Endodermal cell (in vitro differentiated cells): ENCODE measurements at regions not wholly inside any gene's neighbourhood (a gene's known extent, or its start where the extent isn't known, plus 50 kb on each side); places are given as distances from the start of the nearest gene placed in this dataset.

ENCODE experiments used
- DNase-seq: peaks from one replicate; pipeline ENCODE4 v3.0.0-alpha.2; 2017
- H3K27ac ChIP-seq: 2 replicates; pipeline ENCODE4 v1.5.1; 2013; ENCODE audit warnings: mild to moderate bottlenecking, low read depth, low read length, moderate library complexity
- H3K27me3 ChIP-seq: 2 replicates; pipeline ENCODE4 v1.6.1; 2013; ENCODE audit warnings: mild to moderate bottlenecking, low read length, moderate library complexity; ENCODE audit not compliant: insufficient read depth, control insufficient read depth, poor library complexity, severe bottlenecking
- H3K36me3 ChIP-seq: 2 replicates; pipeline ENCODE4 v1.7.0; 2013; ENCODE audit warnings: mild to moderate bottlenecking, low read length, moderate library complexity; ENCODE audit not compliant: control insufficient read depth, insufficient read depth
- H3K4me1 ChIP-seq: one replicate; pipeline ENCODE4 v1.7.0; 2013; ENCODE audit warnings: low read length; ENCODE audit not compliant: control insufficient read depth, insufficient read depth
- H3K4me3 ChIP-seq: 2 replicates; pipeline ENCODE4 v1.5.1; 2013; ENCODE audit warnings: mild to moderate bottlenecking, low read length, moderate library complexity
- H3K9ac ChIP-seq: 2 replicates; pipeline ENCODE4 v1.6.1; 2013; ENCODE audit warnings: mild to moderate bottlenecking, low read length, moderate library complexity; ENCODE audit not compliant: poor library complexity, severe bottlenecking; ENCODE audit errors: extremely low read depth
- H3K9me3 ChIP-seq: 2 replicates; pipeline ENCODE4 v1.6.1; 2013; ENCODE audit warnings: mild to moderate bottlenecking, low read length, moderate library complexity; ENCODE audit not compliant: control insufficient read depth
- H3K27ac Mint-ChIP-seq: 2 replicates; pipeline ENCODE4 v1.8.0; 2020; ENCODE audit warnings: mixed read lengths
- H3K27me3 Mint-ChIP-seq: 2 replicates; pipeline ENCODE4 v1.8.0; 2021; ENCODE audit warnings: mild to moderate bottlenecking, mixed read lengths; ENCODE audit not compliant: insufficient read depth
- H3K36me3 Mint-ChIP-seq: 2 replicates; pipeline ENCODE4 v1.8.0; 2020; ENCODE audit warnings: low read depth, mixed read lengths
- H3K4me1 Mint-ChIP-seq: 2 replicates; pipeline ENCODE4 v1.8.0; 2020; ENCODE audit warnings: mixed read lengths
- H3K4me3 Mint-ChIP-seq: 2 replicates; pipeline ENCODE4 v1.8.0; 2020; ENCODE audit warnings: mild to moderate bottlenecking, moderate library complexity, mixed read lengths
- H3K9me3 Mint-ChIP-seq: 2 replicates; pipeline ENCODE4 v1.8.0; 2020; ENCODE audit warnings: mild to moderate bottlenecking, mixed read lengths
- CTCF ChIP-seq: fragments of 200-600 bp; sonication (generic); conservative IDR thresholded peaks from 2 replicates; pipeline ENCODE4 v1.5.0; 2021; ENCODE audit warnings: antibody characterized with exemption, mild to moderate bottlenecking
- WGBS, 2 experiments: methylation state at CpG; one replicate each; pipeline versions ENCODE4 v1.1.5 to v1.1.7; 2013; ENCODE audit warnings: missing lambda C conversion rate in 2 of 2, mixed read lengths in 1 of 2; ENCODE audit not compliant: insufficient coverage in 1 of 2, insufficient read length in 1 of 2; 5-methylcytosine and 5-hydroxymethylcytosine counted together

GRCh38 chr2:6177811-6178210, 485.6 kb downstream of the SOX11 start:
- WGBS, 2 experiments: 60 to 81% methylated on average over 1 to 2 of the region's 2 CpGs
- Histone ChIP-seq H3K9me3 (peaks cover 16% of the 10 kb centered on the region), H3K27me3 (no peaks in the 10 kb centered on the region), H3K4me1 (no peaks in the 10 kb centered on the region), H3K9ac (no peak overlapping the region), H3K36me3 (no peaks in the 10 kb centered on the region), H3K27ac (no peak overlapping the region), H3K4me3 (no peak overlapping the region)
- Mint-ChIP-seq H3K36me3 (no peaks in the 10 kb centered on the region), H3K4me1 (no peaks in the 10 kb centered on the region), H3K9me3 (no peaks in the 10 kb centered on the region), H3K4me3 (no peak overlapping the region), H3K27me3 (no peaks in the 10 kb centered on the region), H3K27ac (no peak overlapping the region)
- DNase-seq: no peak
- no peak for TF ChIP-seq CTCF

GRCh38 chr2:6181525-6181924, 489.3 kb downstream of the SOX11 start:
- Histone ChIP-seq H3K9me3 (no peaks in the 10 kb centered on the region), H3K36me3 (no peaks in the 10 kb centered on the region), H3K4me3 (no peak overlapping the region), H3K4me1 (no peaks in the 10 kb centered on the region), H3K9ac (no peak overlapping the region), H3K27ac (no peak overlapping the region), H3K27me3 (no peaks in the 10 kb centered on the region)
- Mint-ChIP-seq H3K9me3 (no peaks in the 10 kb centered on the region), H3K27me3 (no peaks in the 10 kb centered on the region), H3K36me3 (no peaks in the 10 kb centered on the region), H3K27ac (no peak overlapping the region), H3K4me1 (no peaks in the 10 kb centered on the region), H3K4me3 (no peak overlapping the region)
- no peak for TF ChIP-seq CTCF
- WGBS, 2 experiments: 79 to 86% methylated on average over 4 of the region's 4 CpGs
- DNase-seq: no peak

GRCh38 chr2:6181926-6182325, 489.7 kb downstream of the SOX11 start:
- no peaks in the 10 kb centered on the region for H3K4me1 Mint-ChIP-seq
- H3K27me3 Mint-ChIP-seq: no peaks in the 10 kb centered on the region
- DNase-seq: no peak
- Histone ChIP-seq H3K9me3 (no peaks in the 10 kb centered on the region), H3K27me3 (no peaks in the 10 kb centered on the region), H3K9ac (no peak overlapping the region), H3K27ac (no peak overlapping the region), H3K36me3 (no peaks in the 10 kb centered on the region), H3K4me1 (no peaks in the 10 kb centered on the region), H3K4me3 (no peak overlapping the region)
- WGBS, 2 experiments: 87 to 89% methylated on average over 4 of the region's 4 CpGs
- no peaks in the 10 kb centered on the region for H3K36me3 Mint-ChIP-seq
- no peak overlapping the region for H3K4me3 Mint-ChIP-seq
- no peaks in the 10 kb centered on the region for H3K9me3 Mint-ChIP-seq
- no peak for TF ChIP-seq CTCF
- H3K27ac Mint-ChIP-seq: no peak overlapping the region
